ENCODE measurements at regions not wholly inside any gene's neighbourhood (a gene's known extent, or its start where the extent isn't known, plus 50 kb on each side); places are given as distances from the start of the nearest gene placed in this dataset.

DNA sequence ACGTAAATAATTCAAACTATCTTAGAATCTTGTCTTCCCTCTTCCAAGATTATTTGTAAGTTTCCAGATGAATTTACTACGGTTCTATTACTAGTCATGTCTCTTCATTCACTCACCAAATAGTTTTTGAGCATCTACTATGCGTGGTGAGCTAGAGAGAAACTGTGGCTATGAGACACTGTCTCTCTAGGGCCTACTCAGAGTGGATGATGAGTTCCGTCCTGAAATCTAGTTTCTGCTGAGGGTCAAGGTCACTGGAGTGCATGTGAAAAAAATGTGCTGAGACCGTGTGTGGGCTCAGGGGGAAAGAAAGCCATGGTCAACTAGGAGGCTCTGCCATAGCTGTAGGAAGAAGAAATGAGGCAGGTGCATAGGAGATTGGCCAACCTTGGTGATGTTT is 320.2 kb upstream of the GATB start:
- TF ChIP-seq, protein P1, sequence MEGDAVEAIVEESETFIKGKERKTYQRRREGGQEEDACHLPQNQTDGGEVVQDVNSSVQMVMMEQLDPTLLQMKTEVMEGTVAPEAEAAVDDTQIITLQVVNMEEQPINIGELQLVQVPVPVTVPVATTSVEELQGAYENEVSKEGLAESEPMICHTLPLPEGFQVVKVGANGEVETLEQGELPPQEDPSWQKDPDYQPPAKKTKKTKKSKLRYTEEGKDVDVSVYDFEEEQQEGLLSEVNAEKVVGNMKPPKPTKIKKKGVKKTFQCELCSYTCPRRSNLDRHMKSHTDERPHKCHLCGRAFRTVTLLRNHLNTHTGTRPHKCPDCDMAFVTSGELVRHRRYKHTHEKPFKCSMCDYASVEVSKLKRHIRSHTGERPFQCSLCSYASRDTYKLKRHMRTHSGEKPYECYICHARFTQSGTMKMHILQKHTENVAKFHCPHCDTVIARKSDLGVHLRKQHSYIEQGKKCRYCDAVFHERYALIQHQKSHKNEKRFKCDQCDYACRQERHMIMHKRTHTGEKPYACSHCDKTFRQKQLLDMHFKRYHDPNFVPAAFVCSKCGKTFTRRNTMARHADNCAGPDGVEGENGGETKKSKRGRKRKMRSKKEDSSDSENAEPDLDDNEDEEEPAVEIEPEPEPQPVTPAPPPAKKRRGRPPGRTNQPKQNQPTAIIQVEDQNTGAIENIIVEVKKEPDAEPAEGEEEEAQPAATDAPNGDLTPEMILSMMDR (IDR thresholded peaks at IDR 0.05; ENCODE audit: borderline replicate concordance, insufficient read depth, low read depth, low read length): no peak
- no peak overlapping the region for H3K4me3 ChIP-seq (ENCODE audit: low read depth, low read length)

DNA sequence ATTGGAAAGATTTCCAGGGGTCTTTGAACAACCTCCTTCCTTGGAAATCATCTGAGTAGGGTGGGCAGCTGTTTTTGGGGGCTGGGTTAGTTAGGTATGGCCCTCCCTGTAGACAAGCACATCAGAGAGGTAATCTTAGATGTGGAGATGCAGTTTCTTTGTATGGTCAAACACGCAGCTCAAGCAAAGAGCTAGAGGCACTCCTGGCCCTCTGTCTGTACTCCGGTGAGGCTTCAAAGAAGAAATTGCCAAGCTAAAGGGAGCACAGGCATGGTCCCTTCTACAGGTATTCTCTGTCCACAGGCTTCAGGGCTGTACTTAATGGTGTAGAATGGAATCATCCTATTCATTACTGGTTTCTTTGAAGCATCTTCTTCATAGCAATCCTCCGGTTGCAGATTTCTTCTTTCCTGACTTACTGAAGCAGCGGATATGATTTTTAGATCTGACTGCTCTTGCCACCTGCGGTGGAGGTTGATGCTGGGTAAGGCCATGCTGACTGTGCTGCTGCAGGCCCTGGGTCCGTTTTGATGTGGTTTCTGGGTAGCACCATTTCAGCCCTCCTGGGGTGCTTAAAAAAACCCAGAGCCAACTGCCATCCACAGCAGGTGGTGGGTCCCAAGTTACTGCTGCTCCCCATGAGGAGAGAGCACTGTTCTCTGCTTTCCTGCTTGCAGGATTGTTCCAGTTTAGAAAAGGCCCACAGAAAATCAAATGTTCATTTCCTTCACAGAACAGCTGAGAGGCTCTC is 318.9 kb upstream of the GATB start:
- TF ChIP-seq, protein P1 (IDR thresholded peaks at IDR 0.05; ENCODE audit: borderline replicate concordance, insufficient read depth, low read depth, low read length): no peak
- H3K4me3 ChIP-seq (ENCODE audit: low read depth, low read length): no peak overlapping the region

DNA sequence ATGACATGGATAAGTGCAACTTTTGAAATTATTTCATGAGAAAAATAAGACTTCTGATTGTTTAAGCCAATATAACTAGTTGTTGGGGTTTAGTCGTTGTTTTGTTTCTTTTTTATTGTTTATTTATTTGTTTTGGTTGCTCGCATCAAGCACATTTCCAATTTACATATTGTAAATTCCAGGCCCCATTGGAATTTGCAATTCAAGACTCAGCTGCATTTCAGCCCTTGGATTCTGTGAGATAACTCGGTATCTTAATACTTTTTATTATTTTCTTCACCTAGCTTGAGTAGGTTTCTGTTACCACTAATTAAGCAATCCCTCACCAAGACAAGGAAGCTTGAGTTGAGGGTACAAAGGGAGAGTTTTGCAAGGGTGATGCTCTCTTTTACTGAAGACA is 318.3 kb upstream of the GATB start:
- no peak overlapping the region for H3K4me3 ChIP-seq (ENCODE audit: low read depth, low read length)

DNA sequence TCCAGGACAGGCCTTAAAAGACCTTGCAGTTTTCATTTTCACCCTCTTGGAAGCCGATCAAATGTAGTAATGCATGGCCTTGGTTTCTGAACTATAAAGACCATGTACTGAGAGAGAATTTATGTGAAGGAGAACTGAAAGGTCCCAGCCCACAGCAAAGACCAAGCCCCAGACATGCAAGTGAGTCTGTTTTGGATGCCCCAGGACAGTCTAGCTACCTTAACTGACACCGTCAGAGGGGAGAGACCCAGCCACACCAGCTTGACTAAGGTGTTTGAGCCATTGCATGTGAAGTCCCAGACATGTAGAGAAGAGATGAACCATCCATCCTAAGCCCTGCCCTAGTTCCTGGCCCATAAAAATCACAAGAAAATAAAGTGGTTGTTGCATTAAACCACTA is 316.8 kb upstream of the GATB start:
- no peak overlapping the region for H3K4me3 ChIP-seq (ENCODE audit: low read depth, low read length)
- TF ChIP-seq, protein P1 (IDR thresholded peaks at IDR 0.05; ENCODE audit: borderline replicate concordance, insufficient read depth, low read depth, low read length): no peak

More for the DNA sequence above, 318.3 kb upstream of the GATB start:
- TF ChIP-seq, protein P1 (IDR thresholded peaks at IDR 0.05; ENCODE audit: borderline replicate concordance, insufficient read depth, low read depth, low read length): no peak

DNA sequence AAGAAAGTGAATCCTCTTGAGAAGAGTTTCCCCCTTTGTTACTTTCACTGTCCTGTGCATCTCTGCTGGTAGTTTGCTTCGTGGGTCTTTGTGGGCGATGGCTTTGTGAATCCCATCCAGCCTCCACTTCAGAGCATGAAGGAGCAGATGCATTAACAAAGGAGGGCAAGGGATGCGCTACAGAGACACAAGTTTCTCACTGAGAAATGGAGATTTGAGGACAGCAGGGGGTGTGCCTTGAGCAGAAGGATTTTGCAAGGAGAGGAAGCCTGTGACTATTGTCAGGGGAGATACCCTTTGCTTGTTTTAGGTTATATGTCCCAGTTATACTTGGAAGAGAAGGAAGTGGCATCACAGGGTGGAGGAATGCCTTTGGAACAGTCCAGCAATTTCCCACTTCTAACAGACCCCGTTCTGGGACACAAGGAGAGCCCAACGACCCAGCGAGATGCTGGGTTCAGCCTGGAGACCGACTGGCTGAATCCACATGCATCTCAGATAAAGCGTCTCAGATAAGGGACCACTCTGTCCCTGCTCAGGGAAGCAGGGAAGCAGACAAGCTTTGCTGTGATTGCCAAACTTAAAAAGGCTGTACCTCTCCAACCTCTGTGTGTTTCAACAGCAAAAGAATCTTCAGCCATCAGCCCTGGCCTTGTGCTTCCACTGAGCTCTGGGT is 314.6 kb upstream of the GATB start:
- TF ChIP-seq, protein P1 (IDR thresholded peaks at IDR 0.05; ENCODE audit: borderline replicate concordance, insufficient read depth, low read depth, low read length): no peak
- H3K4me3 ChIP-seq (ENCODE audit: low read depth, low read length): no peak overlapping the region

DNA sequence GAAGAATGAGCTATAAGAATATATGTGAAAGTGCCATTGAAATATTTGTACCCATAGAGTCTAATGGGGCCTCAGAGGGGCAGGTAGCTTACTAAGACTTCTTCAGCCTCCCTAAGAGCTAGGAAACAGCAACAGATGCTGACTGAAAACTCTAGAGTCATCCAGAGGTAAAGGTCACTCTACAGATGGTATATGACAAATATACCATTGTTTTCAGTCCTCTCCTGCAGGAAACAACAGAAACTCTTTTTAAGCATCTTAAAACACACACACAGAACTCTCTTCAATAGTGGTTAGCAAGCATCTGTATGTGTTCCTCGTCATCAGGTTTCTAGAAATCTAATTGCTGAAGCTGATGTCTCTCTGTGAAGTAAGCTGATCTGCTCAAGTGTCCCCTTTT is 313.8 kb upstream of the GATB start:
- H3K4me3 ChIP-seq (ENCODE audit: low read depth, low read length): no peak overlapping the region
- TF ChIP-seq, protein P1 (IDR thresholded peaks at IDR 0.05; ENCODE audit: borderline replicate concordance, insufficient read depth, low read depth, low read length): no peak

DNA sequence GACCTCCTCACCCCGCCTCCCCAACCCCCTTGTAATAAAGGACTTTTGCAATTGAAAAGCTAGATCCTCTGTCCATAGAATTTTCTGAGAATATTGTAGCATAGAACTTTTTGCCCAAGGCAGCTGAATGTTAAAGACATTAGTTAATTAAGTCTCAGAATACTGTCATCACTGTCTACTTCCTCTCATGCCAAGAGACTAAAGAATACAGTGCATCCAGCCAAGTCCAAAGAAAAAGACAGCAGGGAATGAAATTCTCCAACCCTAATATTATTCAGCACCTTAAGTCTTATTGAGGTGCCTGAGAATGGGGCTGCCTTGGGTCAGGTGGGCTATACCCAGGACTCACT is 313.3 kb upstream of the GATB start:
- TF ChIP-seq, protein P1 (IDR thresholded peaks at IDR 0.05; ENCODE audit: borderline replicate concordance, insufficient read depth, low read depth, low read length): no peak
- H3K4me3 ChIP-seq (ENCODE audit: low read depth, low read length): no peak overlapping the region

Data from GM12875 (cell line).